ENCODE measurements at regions not wholly inside any gene's neighbourhood (a gene's known extent, or its start where the extent isn't known, plus 50 kb on each side); places are given as distances from the start of the nearest gene placed in this dataset.

DNA sequence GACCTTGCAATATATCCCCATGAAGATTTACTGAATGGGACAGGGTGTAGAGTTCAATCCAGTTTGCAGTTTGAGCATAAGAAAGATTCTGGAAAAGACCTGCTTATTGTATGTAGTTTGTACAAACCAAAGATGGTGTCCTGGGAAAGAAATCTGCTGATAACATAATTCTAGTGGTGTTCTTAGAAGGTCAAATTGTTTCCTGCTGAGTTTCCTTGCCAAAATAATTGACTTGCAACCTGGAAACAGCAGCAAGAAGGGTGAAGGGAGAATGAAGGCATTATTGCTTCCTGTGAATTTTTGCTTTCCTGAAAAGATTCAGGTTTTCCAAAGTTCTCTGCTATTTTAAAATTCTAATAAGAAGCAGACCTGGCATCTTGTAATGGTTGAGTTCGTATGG is 222.9 kb downstream of the KIF20B start:
- Histone ChIP-seq H3K9ac (ENCODE audit: insufficient read depth in 1 of 2, low read length in 2 of 2) (no peak overlapping the region), H3K9me3 (ENCODE audit: control insufficient read depth in 4 of 4, insufficient read depth in 3 of 4, low read length in 3 of 4) (no peaks in the 10 kb centered on the region), H3K27me3 (ENCODE audit: control insufficient read depth in 3 of 3, insufficient read depth in 3 of 3, low read length in 2 of 3) (no peaks in the 10 kb centered on the region), H3K4me1 (ENCODE audit: control insufficient read depth in 5 of 5, insufficient read depth in 5 of 5, low read length in 5 of 5) (peaks cover 0 to 3% (median 0%) of the 10 kb centered on the region in 5 donors), H3K27ac (ENCODE audit: low read depth in 1 of 2, low read length in 1 of 2) (no peak overlapping the region), H3K4me3 (no peak overlapping the region), H3K36me3 (ENCODE audit: control insufficient read depth in 4 of 4, insufficient read depth in 4 of 4, low read length in 4 of 4) (no peaks in the 10 kb centered on the region)
- WGBS, 2 donors, result 83 to 88% methylated on average over 1 of the region's 1 CpG
- no peak for DNase-seq
- no peak for ATAC-seq (ENCODE audit: insufficient read depth, low FRiP score)
- TF ChIP-seq, protein P1, sequence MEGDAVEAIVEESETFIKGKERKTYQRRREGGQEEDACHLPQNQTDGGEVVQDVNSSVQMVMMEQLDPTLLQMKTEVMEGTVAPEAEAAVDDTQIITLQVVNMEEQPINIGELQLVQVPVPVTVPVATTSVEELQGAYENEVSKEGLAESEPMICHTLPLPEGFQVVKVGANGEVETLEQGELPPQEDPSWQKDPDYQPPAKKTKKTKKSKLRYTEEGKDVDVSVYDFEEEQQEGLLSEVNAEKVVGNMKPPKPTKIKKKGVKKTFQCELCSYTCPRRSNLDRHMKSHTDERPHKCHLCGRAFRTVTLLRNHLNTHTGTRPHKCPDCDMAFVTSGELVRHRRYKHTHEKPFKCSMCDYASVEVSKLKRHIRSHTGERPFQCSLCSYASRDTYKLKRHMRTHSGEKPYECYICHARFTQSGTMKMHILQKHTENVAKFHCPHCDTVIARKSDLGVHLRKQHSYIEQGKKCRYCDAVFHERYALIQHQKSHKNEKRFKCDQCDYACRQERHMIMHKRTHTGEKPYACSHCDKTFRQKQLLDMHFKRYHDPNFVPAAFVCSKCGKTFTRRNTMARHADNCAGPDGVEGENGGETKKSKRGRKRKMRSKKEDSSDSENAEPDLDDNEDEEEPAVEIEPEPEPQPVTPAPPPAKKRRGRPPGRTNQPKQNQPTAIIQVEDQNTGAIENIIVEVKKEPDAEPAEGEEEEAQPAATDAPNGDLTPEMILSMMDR (IDR thresholded peaks at IDR 0.05; ENCODE audit: control extremely low read depth, extremely low read depth), result no peak

DNA sequence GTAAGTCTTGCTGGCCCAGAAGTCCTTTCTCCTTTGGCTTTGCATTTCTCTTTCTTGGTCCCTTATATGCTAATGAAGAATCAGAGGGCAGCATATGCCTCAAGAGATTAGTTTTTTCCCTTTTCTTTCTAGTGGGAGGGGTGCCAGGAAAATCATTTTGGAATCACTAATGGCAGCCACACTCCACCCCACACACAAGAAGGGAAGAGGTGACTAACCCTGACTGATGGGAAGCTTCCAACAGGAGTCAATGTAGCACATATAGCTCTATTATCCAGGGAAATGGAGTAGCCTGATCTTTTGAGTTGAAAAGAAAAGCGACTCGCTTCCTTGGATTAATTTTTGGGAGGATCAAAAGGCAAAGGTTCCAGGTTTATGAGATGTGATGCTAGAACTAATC is 225.3 kb downstream of the KIF20B start:
- ATAC-seq (ENCODE audit: insufficient read depth, low FRiP score) (no peak), DNase-seq (no peak)
- no peaks in the 10 kb centered on the region for H3K27me3 ChIP-seq (ENCODE audit: control insufficient read depth in 3 of 3, insufficient read depth in 3 of 3, low read length in 2 of 3)
- TF ChIP-seq, protein P1 (IDR thresholded peaks at IDR 0.05; ENCODE audit: control extremely low read depth, extremely low read depth), result no peak
- H3K27ac ChIP-seq (ENCODE audit: low read depth in 1 of 2, low read length in 1 of 2), result no peak overlapping the region
- H3K4me1 ChIP-seq (ENCODE audit: control insufficient read depth in 5 of 5, insufficient read depth in 5 of 5, low read length in 5 of 5), result no peaks in the 10 kb centered on the region
- H3K9me3 ChIP-seq (ENCODE audit: control insufficient read depth in 4 of 4, insufficient read depth in 3 of 4, low read length in 3 of 4), result no peaks in the 10 kb centered on the region
- H3K4me3 ChIP-seq, result no peak overlapping the region
- 97% methylated on average over 2 of the region's 2 CpGs for WGBS, 2 donors
- H3K9ac ChIP-seq (ENCODE audit: insufficient read depth in 1 of 2, low read length in 2 of 2), result no peak overlapping the region
- H3K36me3 ChIP-seq (ENCODE audit: control insufficient read depth in 4 of 4, insufficient read depth in 4 of 4, low read length in 4 of 4), result no peaks in the 10 kb centered on the region

DNA sequence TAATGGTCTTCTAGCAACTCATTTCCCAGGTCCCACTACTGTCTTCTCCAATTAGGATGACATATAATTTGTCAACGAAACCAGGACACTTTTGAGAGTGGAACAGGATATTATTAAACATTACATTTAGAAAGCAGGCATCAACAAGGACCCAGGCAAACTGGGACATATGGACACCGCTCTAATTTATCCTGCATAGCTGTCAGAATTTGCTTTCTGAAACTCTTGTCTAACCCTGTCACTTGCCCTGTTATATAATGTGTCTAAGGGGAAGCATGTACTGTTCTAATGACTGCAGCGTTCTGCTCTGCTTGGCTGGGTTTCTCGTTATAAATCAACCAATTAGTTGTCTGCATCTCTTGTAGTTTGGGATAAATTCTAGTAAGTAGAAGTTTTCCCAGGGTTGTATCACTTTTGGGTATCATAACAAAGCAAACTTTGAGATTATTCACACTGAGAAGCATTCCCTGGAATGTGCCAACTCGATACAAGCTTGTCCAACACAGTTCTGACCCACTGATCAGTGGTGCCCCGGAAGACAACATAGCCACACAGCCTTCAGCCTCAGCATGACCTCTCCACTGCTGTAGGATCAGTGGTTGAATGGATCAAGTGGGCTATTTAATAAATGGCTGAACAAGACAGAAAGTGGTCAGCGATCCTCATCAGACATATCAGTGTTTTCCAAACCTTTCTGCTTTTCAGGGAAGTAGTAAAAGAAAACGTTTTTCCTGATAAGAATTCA is 228.1 kb downstream of the KIF20B start:
- no peak overlapping the region for H3K9ac ChIP-seq (ENCODE audit: insufficient read depth in 1 of 2, low read length in 2 of 2)
- no peaks in the 10 kb centered on the region for H3K27me3 ChIP-seq (ENCODE audit: control insufficient read depth in 3 of 3, insufficient read depth in 3 of 3, low read length in 2 of 3)
- TF ChIP-seq, protein P1 (IDR thresholded peaks at IDR 0.05; ENCODE audit: control extremely low read depth, extremely low read depth), result no peak
- H3K36me3 ChIP-seq (ENCODE audit: control insufficient read depth in 4 of 4, insufficient read depth in 4 of 4, low read length in 4 of 4), result no peaks in the 10 kb centered on the region
- H3K9me3 ChIP-seq (ENCODE audit: control insufficient read depth in 4 of 4, insufficient read depth in 3 of 4, low read length in 3 of 4), result no peaks in the 10 kb centered on the region
- no peaks in the 10 kb centered on the region for H3K4me1 ChIP-seq (ENCODE audit: control insufficient read depth in 5 of 5, insufficient read depth in 5 of 5, low read length in 5 of 5)
- no peak overlapping the region for H3K4me3 ChIP-seq
- ATAC-seq (ENCODE audit: insufficient read depth, low FRiP score) (no peak), DNase-seq (no peak)
- 73 to 78% methylated on average over 8 of the region's 8 CpGs for WGBS, 2 donors
- H3K27ac ChIP-seq (ENCODE audit: low read depth in 1 of 2, low read length in 1 of 2), result no peak overlapping the region

DNA sequence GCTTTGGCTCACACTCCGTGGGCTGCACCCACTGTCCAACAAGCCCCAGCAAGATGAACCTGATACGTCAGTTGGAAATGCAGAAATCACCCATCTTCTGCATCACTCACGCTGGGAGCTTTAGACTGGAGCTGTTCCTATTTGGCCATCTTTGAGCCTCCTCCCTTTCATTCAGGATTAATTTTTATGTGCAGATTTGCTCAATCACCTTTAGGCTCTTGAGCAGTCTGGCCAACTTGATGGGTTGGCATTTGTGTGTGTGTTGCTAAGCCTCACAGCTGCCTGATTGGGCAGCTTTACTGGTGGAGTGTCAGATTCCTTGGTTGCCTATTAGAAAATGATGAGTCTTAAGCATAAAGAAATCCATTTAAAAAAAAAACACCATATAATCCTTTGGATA is 236.1 kb downstream of the KIF20B start:
- Histone ChIP-seq H3K4me3 (no peak overlapping the region), H3K27me3 (ENCODE audit: control insufficient read depth in 3 of 3, insufficient read depth in 3 of 3, low read length in 2 of 3) (no peaks in the 10 kb centered on the region), H3K9me3 (ENCODE audit: control insufficient read depth in 4 of 4, insufficient read depth in 3 of 4, low read length in 3 of 4) (peaks cover 0 to 5% (median 0%) of the 10 kb centered on the region in 4 donors), H3K4me1 (ENCODE audit: control insufficient read depth in 5 of 5, insufficient read depth in 5 of 5, low read length in 5 of 5) (no peaks in the 10 kb centered on the region), H3K9ac (ENCODE audit: insufficient read depth in 1 of 2, low read length in 2 of 2) (no peak overlapping the region), H3K36me3 (ENCODE audit: control insufficient read depth in 4 of 4, insufficient read depth in 4 of 4, low read length in 4 of 4) (no peaks in the 10 kb centered on the region), H3K27ac (ENCODE audit: low read depth in 1 of 2, low read length in 1 of 2) (no peak overlapping the region)
- 94% methylated on average over 3 of the region's 3 CpGs for WGBS, 2 donors
- ATAC-seq (ENCODE audit: insufficient read depth, low FRiP score) (no peak), DNase-seq (no peak)
- TF ChIP-seq, protein P1 (IDR thresholded peaks at IDR 0.05; ENCODE audit: control extremely low read depth, extremely low read depth), result no peak
